CD8-positive, alpha-beta memory T cell (primary cell): ENCODE measurements at regions not wholly inside any gene's neighbourhood (a gene's known extent, or its start where the extent isn't known, plus 50 kb on each side); places are given as distances from the start of the nearest gene placed in this dataset.

Experiments
- CTCF ChIA-PET: fragments of 350-600 bp; sonication (Branson Sonifier 250); formaldehyde crosslinking; loops from one replicate; lab custom pipeline; 2021; ENCODE audit warnings: antibody characterized with exemption; lab: Charles Lee
- POLR2A ChIA-PET: fragments of 350-600 bp; sonication (Branson Sonifier 250); formaldehyde crosslinking; loops from one replicate; lab custom pipeline; 2021; ENCODE audit warnings: antibody characterized with exemption; lab: Charles Lee
- DNase-seq, 5 donors: peaks; one replicate each; pipeline versions ENCODE4 v3.0.0 to v3.0.0-alpha.2; 2020 to 2022; ENCODE audit warnings: mixed read lengths in 1 of 5
- H3K27ac ChIP-seq: one replicate; pipeline ENCODE4 v1.7.0; 2013; ENCODE audit warnings: low read depth, mild to moderate bottlenecking, low read length, moderate library complexity
- H3K27me3 ChIP-seq: 2 replicates; pipeline ENCODE4 v1.7.0; 2013; ENCODE audit warnings: low read length, mild to moderate bottlenecking; ENCODE audit not compliant: insufficient read depth, poor library complexity, severe bottlenecking
- H3K36me3 ChIP-seq: 2 replicates; pipeline ENCODE4 v1.7.0; 2013; ENCODE audit warnings: mild to moderate bottlenecking, low read length, moderate library complexity; ENCODE audit not compliant: insufficient read depth
- H3K4me1 ChIP-seq: 2 replicates; pipeline ENCODE4 v1.7.0; 2013; ENCODE audit warnings: mild to moderate bottlenecking, low read length, moderate library complexity; ENCODE audit not compliant: insufficient read depth
- H3K4me3 ChIP-seq: 2 replicates; pipeline ENCODE4 v1.7.0; 2013; ENCODE audit warnings: mild to moderate bottlenecking, low read length
- H3K9me3 ChIP-seq: 2 replicates; pipeline ENCODE4 v1.7.0; 2013; ENCODE audit warnings: mild to moderate bottlenecking, low read length
- H3K27ac Mint-ChIP-seq, 8 donors: one replicate each; pipeline ENCODE4 v1.8.0; 2020 to 2021; ENCODE audit warnings: mixed read lengths in 8 of 8, mild to moderate bottlenecking in 6 of 8, inconsistent platforms in 3 of 8, moderate library complexity in 3 of 8
- H3K27me3 Mint-ChIP-seq, 2 donors: one replicate each; pipeline ENCODE4 v1.8.0; 2020 to 2021; ENCODE audit warnings: mixed read lengths in 2 of 2, mild to moderate bottlenecking in 1 of 2, moderate library complexity in 1 of 2
- H3K36me3 Mint-ChIP-seq, 3 donors: one replicate each; pipeline ENCODE4 v1.8.0; 2020 to 2021; ENCODE audit warnings: mixed read lengths in 3 of 3, inconsistent platforms in 1 of 3, mild to moderate bottlenecking in 1 of 3
- H3K4me1 Mint-ChIP-seq, 3 donors: one replicate each; pipeline ENCODE4 v1.8.0; 2020 to 2021; ENCODE audit warnings: mixed read lengths in 3 of 3, inconsistent platforms in 1 of 3, mild to moderate bottlenecking in 1 of 3
- H3K4me3 Mint-ChIP-seq, 7 donors: one replicate each; pipeline ENCODE4 v1.8.0; 2020 to 2021; ENCODE audit warnings: mixed read lengths in 7 of 7, mild to moderate bottlenecking in 6 of 7, moderate library complexity in 4 of 7, inconsistent platforms in 2 of 7
- H3K9me3 Mint-ChIP-seq, 5 donors: one replicate each; pipeline ENCODE4 v1.8.0; 2020 to 2022; ENCODE audit warnings: mixed read lengths in 5 of 5, mild to moderate bottlenecking in 3 of 5, moderate library complexity in 2 of 5, inconsistent platforms in 1 of 5

GRCh38 chr18:25929787-25930186 is 160.6 kb downstream of the SS18 start:
- Mint-ChIP-seq H3K36me3 (no peaks in the 10 kb centered on the region), H3K4me1 (no peaks in the 10 kb centered on the region), H3K4me3 (no peak overlapping the region), H3K27me3 (peaks cover 5 to 11% of the 10 kb centered on the region in 2 donors), H3K27ac (no peak overlapping the region), H3K9me3 (no peaks in the 10 kb centered on the region)
- Histone ChIP-seq H3K4me3 (no peak overlapping the region), H3K27ac (no peak overlapping the region), H3K27me3 (no peaks in the 10 kb centered on the region), H3K4me1 (no peaks in the 10 kb centered on the region), H3K9me3 (no peaks in the 10 kb centered on the region), H3K36me3 (no peaks in the 10 kb centered on the region)
- DNase-seq = no peak
- ChIA-PET CTCF (no interaction called here), POLR2A (no interaction called here)

DNA sequence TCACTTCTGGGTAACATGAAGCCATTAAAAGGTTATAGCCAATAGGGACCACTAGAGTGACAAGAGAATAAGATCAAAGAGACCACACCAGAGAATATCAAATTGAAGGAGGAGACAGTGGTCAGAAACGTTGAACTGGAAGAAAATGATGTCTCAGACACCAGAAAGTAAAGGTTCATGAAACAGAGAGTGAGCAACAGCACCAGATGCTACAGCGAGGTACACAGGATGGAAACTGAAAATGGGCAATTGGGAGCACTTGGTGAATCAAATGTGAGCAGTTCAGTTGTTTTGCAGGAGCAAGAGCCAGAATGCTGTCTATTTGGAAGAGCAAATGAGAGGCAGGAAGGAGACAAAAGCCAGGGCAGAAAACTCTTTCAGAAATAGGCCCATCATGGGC is 162.6 kb downstream of the SS18 start:
- Mint-ChIP-seq H3K27me3 (peaks cover 0 to 6% of the 10 kb centered on the region in 2 donors), H3K36me3 (no peaks in the 10 kb centered on the region), H3K4me3 (no peak overlapping the region), H3K27ac (peak overlapping the region in 1 of 8 donors; percentile 63), H3K4me1 (no peaks in the 10 kb centered on the region), H3K9me3 (no peaks in the 10 kb centered on the region)
- no peak overlapping the region for H3K27ac ChIP-seq
- H3K4me3 ChIP-seq = no peak overlapping the region
- no peaks in the 10 kb centered on the region for H3K9me3 ChIP-seq
- H3K4me1 ChIP-seq = no peaks in the 10 kb centered on the region
- no peaks in the 10 kb centered on the region for H3K36me3 ChIP-seq
- ChIA-PET POLR2A (no interaction called here), CTCF (no interaction called here)
- DNase-seq = no peak
- no peaks in the 10 kb centered on the region for H3K27me3 ChIP-seq

GRCh38 chr18:25923193-25923592 is 167.2 kb downstream of the SS18 start:
- Histone ChIP-seq H3K36me3 (no peaks in the 10 kb centered on the region), H3K9me3 (no peaks in the 10 kb centered on the region), H3K4me3 (no peak overlapping the region), H3K4me1 (no peaks in the 10 kb centered on the region), H3K27me3 (no peaks in the 10 kb centered on the region), H3K27ac (no peak overlapping the region)
- Mint-ChIP-seq H3K4me3 (no peak overlapping the region), H3K9me3 (no peaks in the 10 kb centered on the region), H3K27me3 (peaks cover 0 to 7% of the 10 kb centered on the region in 2 donors), H3K36me3 (no peaks in the 10 kb centered on the region), H3K4me1 (peaks cover 0 to 9% (median 0%) of the 10 kb centered on the region in 3 donors), H3K27ac (no peak overlapping the region)
- no peak for DNase-seq
- CTCF ChIA-PET = no interaction called here
- POLR2A ChIA-PET = no interaction called here

- Histone ChIP-seq H3K9me3 (no peaks in the 10 kb centered on the region), H3K27me3 (no peaks in the 10 kb centered on the region), H3K27ac (no peak overlapping the region), H3K36me3 (no peaks in the 10 kb centered on the region), H3K4me1 (no peaks in the 10 kb centered on the region), H3K4me3 (no peak overlapping the region)
- H3K4me1 Mint-ChIP-seq = peaks cover 0 to 9% (median 0%) of the 10 kb centered on the region in 3 donors
- H3K36me3 Mint-ChIP-seq = no peaks in the 10 kb centered on the region
- no peak overlapping the region for H3K27ac Mint-ChIP-seq
- ChIA-PET POLR2A (no interaction called here), CTCF (interaction anchor here (0.6 to 1.5 kb wide), 7 partner anchors 10 to 237 kb away, joined by 3 to 4 read pairs (median 4); no protein-coding TSS in a partner anchor)
- peak overlapping the region in 1 of 7 donors; percentile 45 for H3K4me3 Mint-ChIP-seq
- peak; percentile 1 to 56 (median 13) for DNase-seq
- no peaks in the 10 kb centered on the region for H3K9me3 Mint-ChIP-seq
- peaks cover 4 to 7% of the 10 kb centered on the region in 2 donors for H3K27me3 Mint-ChIP-seq
These were observed 168.6 kb downstream of the SS18 start for GRCh38 chr18:25921677-25922421.

DNA sequence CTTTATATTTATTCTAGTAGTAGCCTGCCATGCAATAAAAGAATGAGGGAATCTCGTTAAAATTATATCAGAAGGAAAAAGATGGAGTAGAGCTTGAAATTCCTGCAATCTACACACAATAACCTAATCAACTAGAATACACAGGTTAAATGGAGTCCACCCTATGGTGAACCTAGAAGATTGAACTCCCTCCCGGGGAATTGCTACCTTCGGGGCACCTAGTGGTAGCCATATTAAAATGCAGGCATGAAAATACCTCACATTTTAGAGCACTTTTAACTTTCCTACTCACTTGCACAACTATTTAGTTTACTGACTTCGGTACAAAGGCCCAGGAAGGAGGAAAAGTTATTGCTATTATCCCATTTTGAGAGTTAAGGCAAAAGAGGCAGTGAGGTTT is 174.5 kb downstream of the SS18 start:
- Histone ChIP-seq H3K27ac (no peak overlapping the region), H3K4me3 (no peak overlapping the region), H3K9me3 (no peaks in the 10 kb centered on the region), H3K4me1 (no peaks in the 10 kb centered on the region), H3K36me3 (no peaks in the 10 kb centered on the region), H3K27me3 (no peaks in the 10 kb centered on the region)
- Mint-ChIP-seq H3K27me3 (peaks cover 8 to 12% of the 10 kb centered on the region in 2 donors), H3K9me3 (peaks cover 0 to 2% (median 0%) of the 10 kb centered on the region in 5 donors), H3K27ac (no peak overlapping the region), H3K4me1 (no peaks in the 10 kb centered on the region), H3K36me3 (no peaks in the 10 kb centered on the region), H3K4me3 (no peak overlapping the region)
- CTCF ChIA-PET = no interaction called here
- no peak for DNase-seq
- POLR2A ChIA-PET = no interaction called here

DNA sequence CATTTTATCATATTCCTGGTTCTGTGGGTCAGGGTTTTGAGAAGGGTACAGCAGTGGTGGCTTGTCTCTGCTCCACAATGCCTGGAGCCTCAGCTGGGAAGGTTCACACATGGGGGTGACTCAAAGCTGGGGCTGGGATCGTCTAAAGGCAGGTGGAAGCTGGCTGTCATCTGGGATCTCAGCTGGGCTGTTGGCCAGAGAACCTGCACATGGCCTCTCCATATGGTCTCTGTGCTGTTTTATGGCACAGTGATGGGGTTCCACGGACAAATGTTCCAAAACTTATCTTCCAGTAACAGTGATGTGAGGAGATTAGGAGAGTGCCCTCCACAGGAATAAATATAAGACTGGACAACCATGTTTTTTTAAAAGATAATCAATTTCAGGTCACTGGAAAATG is 191.4 kb downstream of the SS18 start:
- Mint-ChIP-seq H3K9me3 (peaks cover 0 to 4% (median 0%) of the 10 kb centered on the region in 5 donors), H3K4me1 (peaks cover 2 to 5% (median 5%) of the 10 kb centered on the region in 3 donors), H3K36me3 (no peaks in the 10 kb centered on the region), H3K27ac (no peak overlapping the region), H3K4me3 (no peak overlapping the region), H3K27me3 (peaks cover 0 to 22% of the 10 kb centered on the region in 2 donors)
- DNase-seq = no peak
- H3K36me3 ChIP-seq = no peaks in the 10 kb centered on the region
- POLR2A ChIA-PET = no interaction called here
- H3K9me3 ChIP-seq = no peaks in the 10 kb centered on the region
- H3K4me3 ChIP-seq = no peak overlapping the region
- H3K27ac ChIP-seq = no peak overlapping the region
- no peaks in the 10 kb centered on the region for H3K4me1 ChIP-seq
- H3K27me3 ChIP-seq = no peaks in the 10 kb centered on the region
- CTCF ChIA-PET = no interaction called here

DNA sequence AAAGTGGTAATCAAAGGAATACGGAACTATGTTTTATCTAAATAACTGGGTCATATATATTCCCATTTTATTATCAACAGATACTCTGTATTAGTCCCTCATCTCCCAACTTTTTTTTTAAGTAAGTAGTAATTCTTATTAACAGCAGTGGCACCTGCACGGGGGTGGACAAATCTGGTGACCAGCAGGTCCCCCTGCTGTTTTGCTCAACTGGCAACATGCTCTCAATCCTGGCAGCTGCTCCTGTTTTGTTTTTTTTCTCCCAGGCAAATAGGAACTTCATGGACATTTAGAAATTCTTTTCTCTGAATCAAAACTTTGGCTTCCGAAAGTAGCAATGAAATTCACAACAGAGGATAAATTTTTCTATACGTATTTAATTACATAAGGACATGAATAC is 193.5 kb downstream of the SS18 start:
- Histone ChIP-seq H3K27me3 (no peaks in the 10 kb centered on the region), H3K4me3 (no peak overlapping the region), H3K36me3 (no peaks in the 10 kb centered on the region), H3K4me1 (no peaks in the 10 kb centered on the region), H3K9me3 (no peaks in the 10 kb centered on the region), H3K27ac (no peak overlapping the region)
- Mint-ChIP-seq H3K9me3 (peaks cover 0 to 3% (median 0%) of the 10 kb centered on the region in 5 donors), H3K36me3 (no peaks in the 10 kb centered on the region), H3K27me3 (peaks cover 0 to 22% of the 10 kb centered on the region in 2 donors), H3K4me3 (no peak overlapping the region), H3K27ac (no peak overlapping the region), H3K4me1 (peaks cover 2 to 5% (median 5%) of the 10 kb centered on the region in 3 donors)
- no peak for DNase-seq
- POLR2A ChIA-PET = no interaction called here
- CTCF ChIA-PET = interaction anchor here (1.0 kb wide), 1 partner anchor 12 kb away, joined by 3 read pairs; no protein-coding TSS in a partner anchor

GRCh38 chr18:25896178-25896780 is 194.1 kb downstream of the SS18 start:
- Mint-ChIP-seq H3K4me1 (peaks cover 2 to 5% (median 5%) of the 10 kb centered on the region in 3 donors), H3K27me3 (peaks cover 2 to 22% of the 10 kb centered on the region in 2 donors), H3K36me3 (no peaks in the 10 kb centered on the region), H3K9me3 (peaks cover 0 to 3% (median 0%) of the 10 kb centered on the region in 5 donors), H3K4me3 (no peak overlapping the region), H3K27ac (peak overlapping the region in 1 of 8 donors; percentile 7)
- H3K4me3 ChIP-seq = no peak overlapping the region
- DNase-seq = peak in 1 of 5 donors; percentile 2
- H3K27ac ChIP-seq = no peak overlapping the region
- no peaks in the 10 kb centered on the region for H3K36me3 ChIP-seq
- H3K9me3 ChIP-seq = no peaks in the 10 kb centered on the region
- H3K4me1 ChIP-seq = no peaks in the 10 kb centered on the region
- CTCF ChIA-PET = interaction anchor here (1.0 kb wide), 1 partner anchor 11 kb away, joined by 3 read pairs; no protein-coding TSS in a partner anchor
- no peaks in the 10 kb centered on the region for H3K27me3 ChIP-seq
- POLR2A ChIA-PET = no interaction called here
